Eye (tissue), 1 donor: ENCODE measurements at regions not wholly inside any gene's neighbourhood (a gene's known extent, or its start where the extent isn't known, plus 50 kb on each side); places are given as distances from the start of the nearest gene placed in this dataset.
"Not testable (repeated sequence)": the region's sequence is repeated elsewhere in the genome, so short reads cannot be mapped to it uniquely, and the experiment has no call there.

Source experiments
- DNase-seq: peaks from one replicate; pipeline ENCODE4 v3.0.0-alpha.2; 2015

- DNase-seq = not testable (repeated sequence)
Observed at GRCh38 chr17:27099266-27099665, 194.6 kb upstream of the WSB1 start.

GRCh38 chr17:27104605-27105221, 189.2 kb upstream of the WSB1 start:
- not testable (repeated sequence) for DNase-seq

GRCh38 chr17:27105636-27106035, 188.3 kb upstream of the WSB1 start:
- DNase-seq = no peak

GRCh38 chr17:27106347-27106981, 187.4 kb upstream of the WSB1 start:
- no peak for DNase-seq

GRCh38 chr17:27106982-27107360, 186.9 kb upstream of the WSB1 start:
- DNase-seq = no peak

GRCh38 chr17:27107386-27108328, 186.3 kb upstream of the WSB1 start:
- DNase-seq = not testable (repeated sequence)

GRCh38 chr17:27109346-27109745, 184.6 kb upstream of the WSB1 start:
- no peak for DNase-seq

GRCh38 chr17:27153005-27153404, 140.9 kb upstream of the WSB1 start:
- no peak for DNase-seq

GRCh38 chr17:27155866-27156265, 138.0 kb upstream of the WSB1 start:
- DNase-seq = no peak

- no peak for DNase-seq
Observed at GRCh38 chr17:27157297-27157696, 136.6 kb upstream of the WSB1 start.

- no peak for DNase-seq
Observed at GRCh38 chr17:27157898-27158297, 136.0 kb upstream of the WSB1 start.

GRCh38 chr17:27158382-27158781, 135.5 kb upstream of the WSB1 start:
- no peak for DNase-seq

GRCh38 chr17:27180322-27180721, 113.6 kb upstream of the WSB1 start:
- DNase-seq = no peak

GRCh38 chr17:27181379-27181925, 112.5 kb upstream of the WSB1 start:
- not testable (repeated sequence) for DNase-seq

GRCh38 chr17:27181935-27182334, 112.0 kb upstream of the WSB1 start:
- DNase-seq = no peak

GRCh38 chr17:27197505-27197904, 96.4 kb upstream of the WSB1 start:
- DNase-seq = not testable (repeated sequence)

- no peak for DNase-seq
Observed at GRCh38 chr17:27199948-27200347, 94.0 kb upstream of the WSB1 start.

GRCh38 chr17:27200476-27200875, 93.4 kb upstream of the WSB1 start:
- DNase-seq = no peak

- no peak for DNase-seq
Observed at GRCh38 chr17:27203241-27203640, 90.7 kb upstream of the WSB1 start.

- no peak for DNase-seq
Observed at GRCh38 chr17:27206447-27206846, 87.5 kb upstream of the WSB1 start.

- DNase-seq = no peak
Observed at GRCh38 chr17:27207073-27207513, 86.8 kb upstream of the WSB1 start.

GRCh38 chr17:27208370-27208769, 85.5 kb upstream of the WSB1 start:
- DNase-seq = not testable (repeated sequence)

- DNase-seq = no peak
Observed at GRCh38 chr17:27209316-27209715, 84.6 kb upstream of the WSB1 start.
